GM12801 (cell line): ENCODE measurements at regions not wholly inside any gene's neighbourhood (a gene's known extent, or its start where the extent isn't known, plus 50 kb on each side); places are given as distances from the start of the nearest gene placed in this dataset.

Experiments used
- CTCF ChIP-seq: IDR thresholded peaks from one replicate; pipeline ENCODE4 v1.5.1; 2011; ENCODE audit warnings: control low read depth; ENCODE audit not compliant: insufficient read length; ENCODE audit errors: extremely low read depth

GRCh38 chr14:106842687-106843086 is 1316.3 kb downstream of the TMEM121 start:
- TF ChIP-seq CTCF: no peak

GRCh38 chr14:106843386-106843785 is 1317.0 kb downstream of the TMEM121 start:
- no peak for TF ChIP-seq CTCF

- no peak for TF ChIP-seq CTCF
These were observed 1317.6 kb downstream of the TMEM121 start for GRCh38 chr14:106843951-106844483.

- TF ChIP-seq CTCF: no peak
These were observed 1318.4 kb downstream of the TMEM121 start for GRCh38 chr14:106844608-106845285.

- no peak for TF ChIP-seq CTCF
These were observed 1319.1 kb downstream of the TMEM121 start for GRCh38 chr14:106845286-106846087.

GRCh38 chr14:106846218-106846617 is 1319.8 kb downstream of the TMEM121 start:
- TF ChIP-seq CTCF: no peak

GRCh38 chr14:106848330-106849121 is 1322.1 kb downstream of the TMEM121 start:
- no peak for TF ChIP-seq CTCF
